ENCODE measurements at regions not wholly inside any gene's neighbourhood (a gene's known extent, or its start where the extent isn't known, plus 50 kb on each side); places are given as distances from the start of the nearest gene placed in this dataset.
A peak's percentile ranks its signal among the peaks of the same experiment; 100 is the strongest.

DNA sequence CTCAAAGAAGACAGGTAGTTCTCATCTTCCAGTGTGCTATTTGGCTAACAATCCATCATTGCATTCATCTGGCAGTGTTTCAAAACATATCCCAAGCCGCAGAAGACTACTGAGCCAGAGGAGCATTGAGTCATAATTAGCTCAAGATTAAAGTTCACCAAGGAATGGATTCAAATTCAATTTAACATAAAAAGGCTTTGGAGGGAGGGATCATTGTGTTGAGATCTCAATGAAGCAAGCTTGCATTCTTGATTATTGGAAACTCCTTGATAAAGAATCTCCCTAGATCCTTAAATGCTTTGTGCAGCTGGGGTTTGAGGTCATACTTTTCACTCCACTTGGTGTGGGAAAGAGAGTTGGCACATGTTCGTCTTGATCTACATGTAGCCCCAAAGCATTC is 142.8 kb upstream of the SEMA3A start:
- no peaks in the 10 kb centered on the region for H3K4me1 ChIP-seq (ENCODE audit: insufficient read depth)
- DNase-seq (ENCODE audit: low spot score) (no peak), ATAC-seq (no peak)
- no peaks in the 10 kb centered on the region for H3K36me3 ChIP-seq (ENCODE audit: insufficient read depth)
- H3K27ac ChIP-seq (ENCODE audit: low read depth), result no peak overlapping the region
- no peak overlapping the region for H3K4me2 ChIP-seq
- no peaks in the 10 kb centered on the region for H3K36me3 Mint-ChIP-seq (ENCODE audit: low read depth)
- H3K9me2 ChIP-seq (ENCODE audit: insufficient read depth), result no peaks in the 10 kb centered on the region
- H3K27me3 Mint-ChIP-seq (ENCODE audit: insufficient read depth, low read depth, poor library complexity), result no peaks in the 10 kb centered on the region
- H3F3A ChIP-seq (replicated peaks; ENCODE audit: low read depth), result no peaks in the 10 kb centered on the region
- no peak overlapping the region for H3K4me3 Mint-ChIP-seq
- no peaks in the 10 kb centered on the region for H3K9me3 Mint-ChIP-seq
- no peak overlapping the region for H3K27ac Mint-ChIP-seq
- H3K27me3 ChIP-seq (ENCODE audit: insufficient read depth), result no peaks in the 10 kb centered on the region
- no peak overlapping the region for H3K4me3 ChIP-seq
- TF ChIP-seq NANOG (IDR thresholded peaks at IDR 0.05; ENCODE audit: borderline replicate concordance), result no peak
- TF ChIP-seq ZNF114 (CRISPR knock-in tag; IDR thresholded peaks at IDR 0.05), result no peak
- TF ChIP-seq JUNB (IDR thresholded peaks at IDR 0.05; ENCODE audit: unreplicated experiment), result no peak
- TF ChIP-seq, protein P1, sequence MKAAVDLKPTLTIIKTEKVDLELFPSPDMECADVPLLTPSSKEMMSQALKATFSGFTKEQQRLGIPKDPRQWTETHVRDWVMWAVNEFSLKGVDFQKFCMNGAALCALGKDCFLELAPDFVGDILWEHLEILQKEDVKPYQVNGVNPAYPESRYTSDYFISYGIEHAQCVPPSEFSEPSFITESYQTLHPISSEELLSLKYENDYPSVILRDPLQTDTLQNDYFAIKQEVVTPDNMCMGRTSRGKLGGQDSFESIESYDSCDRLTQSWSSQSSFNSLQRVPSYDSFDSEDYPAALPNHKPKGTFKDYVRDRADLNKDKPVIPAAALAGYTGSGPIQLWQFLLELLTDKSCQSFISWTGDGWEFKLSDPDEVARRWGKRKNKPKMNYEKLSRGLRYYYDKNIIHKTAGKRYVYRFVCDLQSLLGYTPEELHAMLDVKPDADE (IDR thresholded peaks at IDR 0.05), result no peak
- no peaks in the 10 kb centered on the region for H3K79me2 ChIP-seq (replicated peaks; ENCODE audit: insufficient read depth)
- peaks cover 4% of the 10 kb centered on the region; the same call in 2 of the 3 replicates for H3K4me1 Mint-ChIP-seq
- H4K20me1 ChIP-seq (replicated peaks; ENCODE audit: insufficient read depth), result no peaks in the 10 kb centered on the region
- H2AFZ ChIP-seq, result no peak overlapping the region; the same call in 1 of the 2 replicates

DNA sequence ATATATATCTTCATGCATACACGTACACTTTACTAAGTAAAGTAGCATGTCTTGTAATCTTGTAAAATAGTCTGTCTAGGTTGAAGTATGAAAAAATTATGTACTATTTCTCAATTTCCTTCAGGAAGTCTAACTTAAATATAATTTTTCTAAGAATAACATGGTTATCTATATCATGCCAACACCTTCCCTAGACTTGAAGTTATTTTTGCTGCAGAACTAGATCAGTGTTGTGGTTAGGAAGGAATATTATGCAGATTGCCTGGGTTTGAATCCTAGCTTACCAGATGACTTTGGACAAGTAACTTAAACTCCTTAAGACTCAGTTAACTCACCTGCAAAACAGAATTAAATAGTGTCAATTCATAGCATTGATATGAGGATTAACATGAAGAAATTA is 142.2 kb upstream of the SEMA3A start:
- Histone ChIP-seq H3K4me2 (no peak overlapping the region), H3K9me2 (ENCODE audit: insufficient read depth) (no peaks in the 10 kb centered on the region), H3K4me3 (no peak overlapping the region), H3K36me3 (ENCODE audit: insufficient read depth) (no peaks in the 10 kb centered on the region), H2AFZ (peak overlapping the region; percentile 53; the same call in 1 of the 2 replicates), H3K79me2 (replicated peaks; ENCODE audit: insufficient read depth) (no peaks in the 10 kb centered on the region), H3K27ac (ENCODE audit: low read depth) (no peak overlapping the region), H3K4me1 (ENCODE audit: insufficient read depth) (no peaks in the 10 kb centered on the region), H4K20me1 (replicated peaks; ENCODE audit: insufficient read depth) (no peaks in the 10 kb centered on the region), H3K27me3 (ENCODE audit: insufficient read depth) (no peaks in the 10 kb centered on the region), H3F3A (replicated peaks; ENCODE audit: low read depth) (no peaks in the 10 kb centered on the region)
- Mint-ChIP-seq H3K4me1 (peaks cover 4% of the 10 kb centered on the region; the same call in 2 of the 3 replicates), H3K4me3 (no peak overlapping the region), H3K36me3 (ENCODE audit: low read depth) (no peaks in the 10 kb centered on the region), H3K27ac (no peak overlapping the region), H3K9me3 (no peaks in the 10 kb centered on the region), H3K27me3 (ENCODE audit: insufficient read depth, low read depth, poor library complexity) (no peaks in the 10 kb centered on the region)
- ATAC-seq, result no peak
- DNase-seq (ENCODE audit: low spot score), result no peak
- TF ChIP-seq EZH2phosphoT487 (IDR thresholded peaks at IDR 0.05; ENCODE audit: unreplicated experiment), result no peak
- no peak for TF ChIP-seq POLR2AphosphoS5 (IDR thresholded peaks at IDR 0.05; ENCODE audit: low read depth)
- no peak for TF ChIP-seq NANOG (IDR thresholded peaks at IDR 0.05; ENCODE audit: borderline replicate concordance)
- TF ChIP-seq ZNF331 (CRISPR knock-in tag; IDR thresholded peaks at IDR 0.05; ENCODE audit: low read depth), result no peak
- no peak for TF ChIP-seq STAT1 (IDR thresholded peaks at IDR 0.05; ENCODE audit: unreplicated experiment)
- TF ChIP-seq, protein P2, sequence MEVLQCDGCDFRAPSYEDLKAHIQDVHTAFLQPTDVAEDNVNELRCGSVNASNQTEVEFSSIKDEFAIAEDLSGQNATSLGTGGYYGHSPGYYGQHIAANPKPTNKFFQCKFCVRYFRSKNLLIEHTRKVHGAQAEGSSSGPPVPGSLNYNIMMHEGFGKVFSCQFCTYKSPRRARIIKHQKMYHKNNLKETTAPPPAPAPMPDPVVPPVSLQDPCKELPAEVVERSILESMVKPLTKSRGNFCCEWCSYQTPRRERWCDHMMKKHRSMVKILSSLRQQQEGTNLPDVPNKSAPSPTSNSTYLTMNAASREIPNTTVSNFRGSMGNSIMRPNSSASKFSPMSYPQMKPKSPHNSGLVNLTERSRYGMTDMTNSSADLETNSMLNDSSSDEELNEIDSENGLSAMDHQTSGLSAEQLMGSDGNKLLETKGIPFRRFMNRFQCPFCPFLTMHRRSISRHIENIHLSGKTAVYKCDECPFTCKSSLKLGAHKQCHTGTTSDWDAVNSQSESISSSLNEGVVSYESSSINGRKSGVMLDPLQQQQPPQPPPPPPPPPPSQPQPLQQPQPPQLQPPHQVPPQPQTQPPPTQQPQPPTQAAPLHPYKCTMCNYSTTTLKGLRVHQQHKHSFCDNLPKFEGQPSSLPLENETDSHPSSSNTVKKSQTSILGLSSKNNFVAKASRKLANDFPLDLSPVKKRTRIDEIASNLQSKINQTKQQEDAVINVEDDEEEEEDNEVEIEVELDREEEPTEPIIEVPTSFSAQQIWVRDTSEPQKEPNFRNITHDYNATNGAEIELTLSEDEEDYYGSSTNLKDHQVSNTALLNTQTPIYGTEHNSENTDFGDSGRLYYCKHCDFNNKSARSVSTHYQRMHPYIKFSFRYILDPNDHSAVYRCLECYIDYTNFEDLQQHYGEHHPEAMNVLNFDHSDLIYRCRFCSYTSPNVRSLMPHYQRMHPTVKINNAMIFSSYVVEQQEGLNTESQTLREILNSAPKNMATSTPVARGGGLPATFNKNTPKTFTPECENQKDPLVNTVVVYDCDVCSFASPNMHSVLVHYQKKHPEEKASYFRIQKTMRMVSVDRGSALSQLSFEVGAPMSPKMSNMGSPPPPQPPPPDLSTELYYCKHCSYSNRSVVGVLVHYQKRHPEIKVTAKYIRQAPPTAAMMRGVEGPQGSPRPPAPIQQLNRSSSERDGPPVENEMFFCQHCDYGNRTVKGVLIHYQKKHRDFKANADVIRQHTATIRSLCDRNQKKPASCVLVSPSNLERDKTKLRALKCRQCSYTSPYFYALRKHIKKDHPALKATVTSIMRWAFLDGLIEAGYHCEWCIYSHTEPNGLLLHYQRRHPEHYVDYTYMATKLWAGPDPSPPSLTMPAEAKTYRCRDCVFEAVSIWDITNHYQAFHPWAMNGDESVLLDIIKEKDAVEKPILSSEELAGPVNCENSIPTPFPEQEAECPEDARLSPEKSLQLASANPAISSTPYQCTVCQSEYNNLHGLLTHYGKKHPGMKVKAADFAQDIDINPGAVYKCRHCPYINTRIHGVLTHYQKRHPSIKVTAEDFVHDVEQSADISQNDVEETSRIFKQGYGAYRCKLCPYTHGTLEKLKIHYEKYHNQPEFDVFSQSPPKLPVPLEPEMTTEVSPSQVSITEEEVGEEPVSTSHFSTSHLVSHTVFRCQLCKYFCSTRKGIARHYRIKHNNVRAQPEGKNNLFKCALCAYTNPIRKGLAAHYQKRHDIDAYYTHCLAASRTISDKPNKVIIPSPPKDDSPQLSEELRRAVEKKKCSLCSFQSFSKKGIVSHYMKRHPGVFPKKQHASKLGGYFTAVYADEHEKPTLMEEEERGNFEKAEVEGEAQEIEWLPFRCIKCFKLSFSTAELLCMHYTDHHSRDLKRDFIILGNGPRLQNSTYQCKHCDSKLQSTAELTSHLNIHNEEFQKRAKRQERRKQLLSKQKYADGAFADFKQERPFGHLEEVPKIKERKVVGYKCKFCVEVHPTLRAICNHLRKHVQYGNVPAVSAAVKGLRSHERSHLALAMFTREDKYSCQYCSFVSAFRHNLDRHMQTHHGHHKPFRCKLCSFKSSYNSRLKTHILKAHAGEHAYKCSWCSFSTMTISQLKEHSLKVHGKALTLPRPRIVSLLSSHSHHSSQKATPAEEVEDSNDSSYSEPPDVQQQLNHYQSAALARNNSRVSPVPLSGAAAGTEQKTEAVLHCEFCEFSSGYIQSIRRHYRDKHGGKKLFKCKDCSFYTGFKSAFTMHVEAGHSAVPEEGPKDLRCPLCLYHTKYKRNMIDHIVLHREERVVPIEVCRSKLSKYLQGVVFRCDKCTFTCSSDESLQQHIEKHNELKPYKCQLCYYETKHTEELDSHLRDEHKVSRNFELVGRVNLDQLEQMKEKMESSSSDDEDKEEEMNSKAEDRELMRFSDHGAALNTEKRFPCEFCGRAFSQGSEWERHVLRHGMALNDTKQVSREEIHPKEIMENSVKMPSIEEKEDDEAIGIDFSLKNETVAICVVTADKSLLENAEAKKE (CRISPR knock-in tag; IDR thresholded peaks at IDR 0.05), result no peak
- TF ChIP-seq, protein P1 (IDR thresholded peaks at IDR 0.05), result no peak
- TF ChIP-seq EZH2 (IDR thresholded peaks at IDR 0.05; ENCODE audit: low read depth, unreplicated experiment), result no peak
- no peak for TF ChIP-seq ZNF114 (CRISPR knock-in tag; IDR thresholded peaks at IDR 0.05)
- no peak for TF ChIP-seq CREB1 (CRISPR knock-in tag; IDR thresholded peaks at IDR 0.05; ENCODE audit: low read depth)
- TF ChIP-seq, protein P3, sequence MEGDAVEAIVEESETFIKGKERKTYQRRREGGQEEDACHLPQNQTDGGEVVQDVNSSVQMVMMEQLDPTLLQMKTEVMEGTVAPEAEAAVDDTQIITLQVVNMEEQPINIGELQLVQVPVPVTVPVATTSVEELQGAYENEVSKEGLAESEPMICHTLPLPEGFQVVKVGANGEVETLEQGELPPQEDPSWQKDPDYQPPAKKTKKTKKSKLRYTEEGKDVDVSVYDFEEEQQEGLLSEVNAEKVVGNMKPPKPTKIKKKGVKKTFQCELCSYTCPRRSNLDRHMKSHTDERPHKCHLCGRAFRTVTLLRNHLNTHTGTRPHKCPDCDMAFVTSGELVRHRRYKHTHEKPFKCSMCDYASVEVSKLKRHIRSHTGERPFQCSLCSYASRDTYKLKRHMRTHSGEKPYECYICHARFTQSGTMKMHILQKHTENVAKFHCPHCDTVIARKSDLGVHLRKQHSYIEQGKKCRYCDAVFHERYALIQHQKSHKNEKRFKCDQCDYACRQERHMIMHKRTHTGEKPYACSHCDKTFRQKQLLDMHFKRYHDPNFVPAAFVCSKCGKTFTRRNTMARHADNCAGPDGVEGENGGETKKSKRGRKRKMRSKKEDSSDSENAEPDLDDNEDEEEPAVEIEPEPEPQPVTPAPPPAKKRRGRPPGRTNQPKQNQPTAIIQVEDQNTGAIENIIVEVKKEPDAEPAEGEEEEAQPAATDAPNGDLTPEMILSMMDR (conservative IDR thresholded peaks at IDR 0.05; ENCODE audit: low read depth in 2 of 2), result no peak

Measured in GM23338 (cell line).